Activated CD4-positive, alpha-beta T cell treated with anti-CD3 and anti-CD28 coated beads, Interleukin-2, amount 50 U/mL, for 24 hours (primary cell): ENCODE measurements at regions not wholly inside any gene's neighbourhood (a gene's known extent, or its start where the extent isn't known, plus 50 kb on each side); places are given as distances from the start of the nearest gene placed in this dataset.

Experiments
- DNase-seq, 2 donors: peaks; one replicate each; pipeline ENCODE4 v3.0.0-alpha.2; 2020; ENCODE audit warnings: low read depth in 1 of 2, low spot score in 1 of 2

GRCh38 chr2:236849940-236850339 lies 235.7 kb upstream of the COPS8 start:
- no peak for DNase-seq

GRCh38 chr2:236851187-236851586 lies 234.5 kb upstream of the COPS8 start:
- no peak for DNase-seq

- no peak for DNase-seq
Observed at GRCh38 chr2:236852100-236852976, 233.4 kb upstream of the COPS8 start.

GRCh38 chr2:236852977-236853374 lies 232.7 kb upstream of the COPS8 start:
- DNase-seq, result no peak

GRCh38 chr2:236853585-236854051 lies 232.1 kb upstream of the COPS8 start:
- DNase-seq, result no peak

GRCh38 chr2:236855176-236855865 lies 230.4 kb upstream of the COPS8 start:
- DNase-seq, result no peak

- no peak for DNase-seq
Observed at GRCh38 chr2:236855866-236856847, 229.5 kb upstream of the COPS8 start.

- no peak for DNase-seq
Observed at GRCh38 chr2:236856848-236857235, 228.8 kb upstream of the COPS8 start.

- no peak for DNase-seq
Observed at GRCh38 chr2:236857246-236857645, 228.4 kb upstream of the COPS8 start.

- no peak for DNase-seq
Observed at GRCh38 chr2:236857781-236858180, 227.9 kb upstream of the COPS8 start.

- DNase-seq, result no peak
Observed at GRCh38 chr2:236858661-236859060, 227.0 kb upstream of the COPS8 start.

GRCh38 chr2:236859908-236860307 lies 225.8 kb upstream of the COPS8 start:
- DNase-seq, result no peak

- no peak for DNase-seq
Observed at GRCh38 chr2:236861196-236861875, 224.4 kb upstream of the COPS8 start.

- no peak for DNase-seq
Observed at GRCh38 chr2:236861944-236862343, 223.7 kb upstream of the COPS8 start.

- no peak for DNase-seq
Observed at GRCh38 chr2:236862526-236862925, 223.2 kb upstream of the COPS8 start.

GRCh38 chr2:236862961-236863728 lies 222.5 kb upstream of the COPS8 start:
- DNase-seq, result no peak

GRCh38 chr2:236863729-236864126 lies 222.0 kb upstream of the COPS8 start:
- no peak for DNase-seq

GRCh38 chr2:236865052-236865451 lies 220.6 kb upstream of the COPS8 start:
- DNase-seq, result no peak

- no peak for DNase-seq
Observed at GRCh38 chr2:236866542-236867340, 218.9 kb upstream of the COPS8 start.
